HG03095 (cell line): ENCODE measurements at regions not wholly inside any gene's neighbourhood (a gene's known extent, or its start where the extent isn't known, plus 50 kb on each side); places are given as distances from the start of the nearest gene placed in this dataset.
A peak's percentile ranks its signal among the peaks of the same experiment; 100 is the strongest.

Experiments
- ATAC-seq: cut with Tn5 transposase; IDR thresholded peaks from one replicate; pipeline ENCODE4 v1.9.1; 2021; ENCODE audit warnings: moderate library complexity; ENCODE audit not compliant: unreplicated experiment

DNA sequence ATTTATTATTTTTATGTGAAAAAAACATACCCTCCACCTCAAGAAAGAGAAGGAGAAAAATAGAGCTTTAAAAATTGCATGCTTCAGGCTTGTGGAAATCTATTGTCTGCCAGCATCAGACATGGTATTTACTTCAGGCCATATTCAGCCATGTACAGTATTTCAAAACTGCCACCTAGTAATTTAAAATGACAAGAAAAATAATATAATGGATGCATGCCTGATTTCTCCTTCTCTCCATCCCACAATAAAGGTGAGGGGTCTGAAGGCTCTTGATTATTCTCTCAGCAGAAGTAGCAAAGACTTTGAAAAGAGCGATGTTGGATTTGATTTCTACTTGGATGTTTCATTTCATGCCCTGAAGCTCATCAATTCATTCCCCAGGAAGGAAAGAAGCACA lies 250.7 kb downstream of the TBC1D4 start:
- ATAC-seq = no peak

- ATAC-seq = no peak
Observed at GRCh38 chr13:75226733-75227435, 255.1 kb downstream of the TBC1D4 start.

DNA sequence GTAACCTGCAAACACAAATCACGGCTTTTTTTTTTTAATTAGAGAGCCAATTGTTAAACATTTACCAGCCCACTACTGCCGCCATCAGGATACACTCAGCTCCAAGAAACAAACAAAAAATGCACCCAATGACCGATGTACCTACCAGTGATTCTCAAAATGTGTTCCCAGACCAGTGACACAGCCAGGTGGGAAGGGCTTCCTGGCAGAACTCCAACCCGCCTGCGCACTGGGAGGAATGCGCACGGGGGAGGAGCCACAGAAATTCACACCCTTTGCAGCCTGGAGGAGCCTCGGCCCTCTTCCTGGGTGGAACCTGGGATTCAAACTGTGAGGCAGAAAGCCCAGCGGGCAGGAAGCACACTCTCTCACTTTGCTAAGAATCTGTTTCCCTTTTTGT lies 255.9 kb downstream of the TBC1D4 start:
- ATAC-seq = no peak

DNA sequence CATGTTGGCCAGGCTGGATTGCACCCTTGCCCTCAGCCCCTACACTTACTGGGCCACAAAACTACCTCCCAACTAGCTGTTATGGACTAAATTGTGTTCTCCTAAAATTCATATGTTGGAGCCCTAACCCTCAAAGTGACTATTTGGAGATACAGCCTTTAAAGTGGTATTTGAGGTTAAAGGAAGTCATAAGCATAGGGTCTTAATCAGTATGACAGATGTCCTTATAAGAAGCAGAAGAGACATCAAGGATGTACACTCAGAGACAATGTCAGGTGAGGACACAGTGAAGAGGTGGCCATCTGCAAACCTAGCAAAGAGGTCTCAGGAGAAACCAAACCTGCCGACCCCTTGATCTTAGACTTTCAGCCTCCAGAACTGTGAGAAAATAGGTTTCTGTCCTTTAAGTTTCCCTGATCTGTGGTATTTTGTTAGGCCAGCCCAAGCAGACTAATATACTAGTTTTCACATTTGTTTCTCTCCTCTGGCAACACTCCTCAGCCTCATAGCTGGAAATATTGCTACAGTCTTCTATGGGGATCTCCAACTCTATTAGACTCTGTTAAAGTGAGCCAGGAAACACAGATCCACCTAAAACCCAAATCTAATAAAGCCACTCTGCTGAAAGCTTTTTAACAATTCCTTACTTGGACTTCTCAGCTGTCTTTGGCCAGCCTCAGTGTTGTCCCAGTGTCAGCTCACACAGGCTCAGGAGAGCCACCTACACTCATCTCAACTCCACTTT lies 256.5 kb downstream of the TBC1D4 start:
- no peak for ATAC-seq

DNA sequence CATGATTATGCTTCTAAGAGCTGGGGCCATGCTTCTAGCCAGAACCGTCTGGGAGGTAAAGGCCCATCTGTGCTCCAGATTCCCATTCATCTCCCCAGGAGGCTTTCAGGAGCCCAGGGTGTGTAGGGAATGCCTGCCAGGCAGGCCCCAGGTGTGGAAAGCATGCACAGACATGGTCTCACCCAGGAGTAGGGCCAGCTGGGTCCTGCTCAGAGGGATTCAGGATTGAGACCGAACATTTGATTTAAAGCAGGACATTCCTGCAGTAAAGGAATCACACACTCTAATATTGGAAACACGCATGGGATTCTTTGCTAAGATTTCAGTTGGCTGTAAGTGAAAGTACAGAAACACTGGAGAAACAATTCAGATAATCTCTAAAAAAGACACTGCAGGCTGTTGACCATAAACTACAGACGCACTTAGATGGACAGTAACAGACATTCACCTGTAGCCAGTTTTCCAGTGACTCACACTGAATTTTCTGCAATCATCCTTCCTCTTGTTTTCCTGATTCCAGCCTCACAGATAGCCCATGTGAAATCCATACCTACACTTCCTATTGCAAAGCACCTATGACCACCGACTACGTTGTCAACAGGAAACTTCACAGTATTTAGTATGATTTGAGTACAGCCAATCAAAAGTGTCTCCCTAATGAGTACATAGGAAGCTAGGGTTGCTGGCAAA lies 257.8 kb downstream of the TBC1D4 start:
- ATAC-seq = no peak

GRCh38 chr13:75222031-75222430 lies 259.9 kb downstream of the TBC1D4 start:
- ATAC-seq = no peak

- ATAC-seq = no peak
Observed at GRCh38 chr13:75220861-75221260, 261.1 kb downstream of the TBC1D4 start.

- ATAC-seq = no peak
Observed at GRCh38 chr13:75220238-75220542, 261.8 kb downstream of the TBC1D4 start.

GRCh38 chr13:75219479-75220237 lies 262.3 kb downstream of the TBC1D4 start:
- ATAC-seq = peak; percentile 95

- no peak for ATAC-seq
Observed at GRCh38 chr13:75217949-75218348, 264.0 kb downstream of the TBC1D4 start.

- ATAC-seq = no peak
Observed at GRCh38 chr13:75216038-75216437, 265.9 kb downstream of the TBC1D4 start.

- no peak for ATAC-seq
Observed at GRCh38 chr13:75214846-75215245, 267.1 kb downstream of the TBC1D4 start.

GRCh38 chr13:75202981-75203380 lies 279.0 kb downstream of the TBC1D4 start:
- no peak for ATAC-seq

DNA sequence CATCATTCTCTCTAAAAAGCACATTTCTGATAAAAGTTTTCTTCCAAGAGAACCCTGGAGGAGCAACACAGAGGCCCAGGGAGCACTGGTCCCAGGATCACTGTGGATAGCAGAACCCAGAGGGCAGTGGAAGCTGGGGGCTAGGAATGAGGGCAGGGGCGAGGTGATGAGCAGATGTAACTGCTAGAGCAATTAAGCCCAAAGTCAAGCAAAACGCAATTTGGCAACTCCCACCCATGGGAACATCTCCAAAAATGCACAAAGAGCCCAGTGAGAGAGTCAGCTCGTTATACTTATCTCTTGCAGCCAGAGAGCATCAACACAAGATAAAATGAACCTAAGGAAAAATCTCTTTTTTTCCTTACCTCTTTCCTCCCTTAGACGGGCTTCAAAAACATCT lies 284.2 kb downstream of the TBC1D4 start:
- ATAC-seq = no peak

- ATAC-seq = no peak
Observed at GRCh38 chr13:75196147-75196837, 285.7 kb downstream of the TBC1D4 start.

- no peak for ATAC-seq
Observed at GRCh38 chr13:75195495-75196146, 286.3 kb downstream of the TBC1D4 start.

DNA sequence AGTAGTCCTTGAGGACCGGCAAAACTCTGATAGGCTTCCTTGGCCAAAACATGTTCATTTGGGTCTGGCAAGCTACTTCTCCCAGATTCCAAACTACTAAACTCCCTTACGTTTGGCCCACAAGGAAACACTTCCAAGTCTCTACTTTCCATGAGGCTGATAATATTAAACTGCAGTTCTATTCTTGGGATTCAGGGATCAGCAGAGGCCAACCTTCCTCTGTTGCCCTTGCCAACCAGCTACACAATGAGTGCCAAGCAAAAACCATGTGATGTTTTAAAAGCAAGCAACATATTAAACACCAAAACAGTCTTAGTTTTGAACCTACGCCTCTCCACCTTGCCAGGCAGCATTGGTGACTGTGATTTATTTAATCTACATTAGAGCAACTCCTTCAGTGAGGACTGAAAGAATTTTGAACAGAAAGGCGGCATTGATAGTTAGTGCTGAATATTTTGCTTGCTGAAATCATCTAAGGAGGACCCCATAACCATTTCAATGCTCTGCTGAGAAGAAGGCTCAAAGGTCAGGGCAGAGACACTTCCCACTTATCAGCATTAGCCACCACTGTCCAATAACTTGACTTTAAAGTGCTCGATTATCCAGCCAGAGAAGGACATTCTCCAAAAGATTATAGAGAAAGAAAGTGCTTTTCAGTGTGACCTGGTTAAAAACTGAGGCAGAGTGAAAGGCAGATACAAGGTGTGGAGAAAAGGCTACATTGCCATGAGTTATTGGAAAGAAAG lies 287.1 kb downstream of the TBC1D4 start:
- no peak for ATAC-seq

- ATAC-seq = no peak
Observed at GRCh38 chr13:75186379-75186778, 295.6 kb downstream of the TBC1D4 start.

GRCh38 chr13:75181906-75182305 lies 300.1 kb downstream of the TBC1D4 start:
- ATAC-seq = no peak
